ELF-1 (cell line): ENCODE measurements at regions not wholly inside any gene's neighbourhood (a gene's known extent, or its start where the extent isn't known, plus 50 kb on each side); places are given as distances from the start of the nearest gene placed in this dataset.

Experiments used
- DNase-seq: peaks from one replicate; pipeline ENCODE4 v3.0.0-alpha.2; 2016; ENCODE audit warnings: low read depth, low spot score

DNA sequence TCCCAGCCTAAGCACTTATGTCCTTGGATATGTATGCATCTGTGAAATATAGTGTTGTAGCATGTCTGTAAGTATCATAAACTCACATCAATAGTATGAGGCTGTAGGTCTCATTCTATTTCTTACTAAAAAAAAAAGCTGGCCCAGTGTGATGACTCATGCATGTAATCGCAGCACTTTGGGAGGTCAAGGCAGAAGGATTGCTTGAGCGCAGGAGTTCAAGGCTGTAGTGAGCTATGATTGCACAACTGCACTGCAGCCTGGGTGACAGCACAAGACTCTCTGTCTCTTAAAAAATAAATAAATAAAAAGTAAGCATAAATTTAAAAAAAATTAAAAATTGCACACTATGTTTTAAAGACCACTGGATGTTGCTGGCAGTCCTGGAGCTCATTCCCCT lies 79.1 kb upstream of the SPATA13 start:
- no peak for DNase-seq

DNA sequence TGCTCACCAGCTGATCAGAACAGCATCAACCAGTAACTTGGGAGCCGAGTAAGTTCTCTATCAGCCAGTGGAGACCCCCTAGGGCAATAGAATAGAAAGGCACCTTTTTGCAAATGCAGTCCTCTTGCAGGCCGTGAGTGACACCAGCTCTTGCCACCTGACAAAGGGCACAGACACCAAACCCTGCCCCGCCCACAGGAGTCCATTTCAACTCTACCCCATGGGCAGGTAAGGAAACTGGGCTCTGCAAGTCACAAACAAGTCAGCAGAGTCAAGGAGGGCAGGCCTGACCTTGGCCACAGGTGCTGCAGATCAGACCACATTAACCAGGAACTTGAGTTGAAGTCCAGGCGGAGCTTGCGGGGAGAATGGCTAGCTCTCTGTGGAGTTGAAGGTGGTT lies 77.4 kb upstream of the SPATA13 start:
- DNase-seq = peak; percentile 34

DNA sequence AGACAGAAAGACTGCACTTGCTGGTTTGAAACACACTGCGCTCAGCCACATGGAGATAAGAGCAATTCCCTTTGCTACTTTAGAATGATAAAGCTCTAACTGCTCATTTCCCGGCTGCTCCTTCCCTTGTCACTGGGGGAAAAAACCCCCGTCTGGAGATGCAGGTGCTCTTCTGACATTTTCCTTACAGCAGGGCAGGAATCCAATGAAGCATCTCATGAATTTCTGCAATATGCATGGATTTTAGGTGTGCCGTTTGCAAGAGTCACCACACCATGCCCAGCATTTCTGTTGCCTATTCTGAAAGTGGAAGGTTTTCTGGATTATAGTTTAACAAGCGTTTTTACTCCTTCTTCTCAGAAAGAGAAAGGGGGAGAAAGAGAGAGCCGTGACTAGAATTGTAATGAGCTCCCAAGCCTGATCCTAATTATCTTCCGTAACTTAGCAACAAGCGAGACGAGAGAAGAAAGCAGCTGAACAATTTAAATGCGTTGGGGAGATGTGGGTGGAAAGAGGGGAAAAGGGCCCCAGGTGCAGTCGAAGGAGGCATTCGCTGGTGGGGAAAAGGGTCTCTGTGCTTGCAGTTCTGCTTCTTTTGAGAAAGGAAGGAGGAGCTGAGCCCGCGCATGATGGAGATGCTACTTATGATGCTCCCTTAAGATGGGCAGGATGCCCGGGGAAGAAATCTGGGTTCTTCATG lies 76.6 kb upstream of the SPATA13 start:
- no peak for DNase-seq

DNA sequence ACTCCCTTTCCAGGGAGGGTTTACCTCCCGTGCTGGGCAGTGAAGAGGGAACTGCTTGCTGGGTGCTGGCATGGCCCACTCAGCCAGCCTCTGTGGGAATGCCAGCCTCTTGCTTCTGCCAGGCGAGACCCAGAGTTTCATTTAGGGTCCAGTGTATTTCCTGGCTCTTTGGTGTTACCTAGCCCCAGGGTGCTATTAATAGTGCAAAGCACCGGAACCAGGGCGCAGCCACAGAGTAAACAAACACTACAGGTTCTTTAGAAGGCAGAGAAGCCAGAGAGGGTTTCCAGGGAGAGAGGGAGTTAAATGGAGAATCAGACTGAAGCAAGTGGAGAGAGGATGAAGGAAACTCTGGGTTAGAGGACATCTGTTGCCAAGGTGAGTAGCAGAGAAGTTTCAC lies 74.9 kb upstream of the SPATA13 start:
- DNase-seq = no peak

DNA sequence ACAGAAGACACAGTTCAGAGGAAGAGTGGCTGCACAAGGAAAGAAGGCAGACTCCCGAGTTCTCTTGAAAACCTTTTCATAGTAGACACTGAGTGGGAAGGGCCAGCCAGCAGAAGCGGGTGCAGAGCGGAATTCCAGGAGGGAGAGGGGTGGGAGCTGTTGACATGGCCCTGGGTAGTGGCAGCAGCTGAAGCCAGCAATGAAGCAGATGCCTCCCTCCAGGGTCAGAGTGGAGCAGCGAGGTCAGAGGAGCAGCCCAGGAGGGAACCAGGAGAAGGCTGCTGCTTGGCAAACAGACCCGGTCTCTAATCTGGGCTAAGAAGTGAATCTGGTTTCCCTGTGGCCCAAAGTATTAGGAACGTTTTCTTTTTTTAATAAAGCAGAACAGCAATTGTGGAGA lies 73.9 kb upstream of the SPATA13 start:
- DNase-seq = peak; percentile 22

DNA sequence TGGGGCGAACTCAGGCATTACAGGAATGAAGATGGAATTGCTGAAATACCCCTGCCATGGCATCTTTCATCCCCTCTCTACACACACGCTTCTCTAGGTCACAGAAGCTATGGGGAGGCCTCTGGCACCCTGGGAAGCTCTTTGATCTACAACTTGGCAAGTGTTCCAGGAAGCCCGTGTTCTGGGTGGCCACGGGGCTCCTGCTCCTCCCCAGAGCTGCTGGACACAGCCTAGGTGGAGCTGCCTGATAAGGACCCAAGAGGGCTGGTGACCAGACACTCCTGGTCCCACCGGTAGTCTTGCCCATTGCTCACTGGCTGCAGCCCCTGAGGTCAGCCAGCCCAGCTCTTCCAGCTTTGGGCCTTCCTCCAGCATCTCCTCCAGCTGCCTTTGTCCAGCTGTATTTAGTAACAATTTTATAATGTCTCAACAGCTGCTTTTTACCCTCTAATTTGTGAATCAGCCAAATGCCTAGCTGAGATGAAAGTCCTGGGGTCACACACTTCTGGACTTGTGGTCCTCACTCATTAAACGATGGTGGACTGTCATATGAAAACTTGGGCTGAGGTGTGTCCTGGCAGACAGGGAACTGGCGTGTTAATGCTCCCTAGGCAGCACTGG lies 72.8 kb upstream of the SPATA13 start:
- no peak for DNase-seq

DNA sequence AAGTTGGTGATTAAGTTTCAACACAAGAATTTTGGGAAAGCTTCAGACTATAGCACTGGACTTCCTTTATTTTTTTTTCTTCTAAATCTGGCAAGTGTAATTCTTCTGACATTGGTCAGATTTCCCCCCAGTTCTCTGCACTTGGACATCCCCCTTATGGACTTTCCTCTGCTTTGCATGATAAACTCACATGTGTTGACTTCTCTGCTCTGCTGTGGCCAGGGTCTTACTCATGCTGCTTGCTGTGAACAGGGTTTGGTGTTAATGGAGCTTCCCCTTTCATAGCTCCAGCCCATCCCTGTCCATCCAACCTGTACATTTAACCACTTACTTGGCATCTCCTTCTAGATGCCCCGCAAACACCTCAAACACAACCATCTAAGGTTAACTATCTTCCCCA lies 70.5 kb upstream of the SPATA13 start:
- DNase-seq = no peak

DNA sequence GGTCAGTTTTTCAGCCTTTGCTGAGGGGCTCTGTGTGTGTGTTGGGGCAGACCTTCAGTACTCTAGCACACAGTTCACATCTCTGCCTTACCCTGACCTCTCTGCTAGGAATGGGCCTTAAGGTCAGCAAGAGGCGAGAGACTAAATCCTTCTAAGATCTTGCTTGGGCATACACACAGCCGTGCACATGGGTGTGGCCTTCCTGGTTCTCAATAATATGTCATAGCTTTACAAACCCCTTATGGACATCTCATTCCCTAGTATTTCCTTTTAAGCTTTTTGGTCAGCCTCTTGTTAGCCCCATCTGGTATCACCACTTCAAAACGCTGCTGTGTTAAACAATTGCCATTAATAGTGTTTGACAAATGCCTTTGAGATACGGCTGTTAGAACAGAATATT lies 69.4 kb upstream of the SPATA13 start:
- no peak for DNase-seq

DNA sequence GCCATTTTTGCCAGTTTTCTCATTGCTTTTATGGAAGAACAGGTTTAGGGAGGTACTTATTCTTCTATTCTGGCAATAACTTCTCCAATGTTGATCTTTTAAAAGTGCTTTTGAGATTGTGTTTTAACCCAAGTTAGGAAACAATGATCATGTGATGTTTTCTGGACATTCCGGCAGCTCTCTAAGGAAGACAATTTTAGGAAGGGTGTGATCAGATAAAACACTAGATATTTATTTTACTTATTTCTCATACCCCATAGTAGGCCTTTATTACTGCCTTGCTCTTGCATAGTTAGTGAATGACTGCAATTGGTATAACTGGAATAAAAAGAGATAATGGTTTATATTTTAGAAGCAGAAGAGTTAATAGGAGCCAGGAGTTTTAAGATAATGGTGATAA lies 68.4 kb upstream of the SPATA13 start:
- DNase-seq = no peak

DNA sequence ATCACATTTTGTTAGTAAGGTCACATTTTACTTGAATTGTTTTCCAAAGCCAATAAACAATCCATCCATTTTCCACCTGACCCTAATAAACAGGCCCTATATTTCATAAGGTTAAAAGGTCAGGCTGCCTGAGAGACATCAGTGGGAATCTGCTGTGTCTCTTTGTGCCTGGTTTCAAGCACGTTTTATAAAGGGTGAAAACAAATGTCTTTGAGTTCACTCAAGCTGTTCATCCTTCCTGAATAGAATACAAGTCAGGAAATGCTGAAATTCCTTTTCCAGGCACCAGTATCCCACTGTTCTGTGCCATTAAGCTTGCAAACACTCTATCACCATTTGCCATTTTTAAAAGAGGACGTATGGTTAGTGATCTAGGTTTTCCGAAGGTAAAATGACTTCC lies 67.5 kb upstream of the SPATA13 start:
- no peak for DNase-seq

DNA sequence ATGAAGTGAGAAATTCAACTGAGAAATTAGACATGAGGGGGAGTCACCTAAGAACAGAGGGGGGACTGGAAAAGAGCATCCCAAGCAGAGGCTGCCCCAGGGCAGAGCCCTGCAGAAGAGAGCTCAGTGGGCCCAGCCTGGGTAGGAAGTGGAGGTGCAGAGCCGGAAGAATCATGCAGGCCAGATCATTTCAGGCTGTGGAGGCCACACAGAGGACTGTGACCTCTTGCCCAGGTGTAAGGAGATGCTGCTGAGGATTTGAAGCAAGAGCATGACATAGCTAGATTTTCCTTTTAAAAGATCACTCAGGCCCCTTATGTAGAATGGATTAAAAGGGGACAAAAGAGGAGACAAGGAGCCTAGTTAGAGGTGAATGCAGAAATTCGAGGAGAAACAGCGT lies 63.9 kb upstream of the SPATA13 start:
- DNase-seq = no peak

DNA sequence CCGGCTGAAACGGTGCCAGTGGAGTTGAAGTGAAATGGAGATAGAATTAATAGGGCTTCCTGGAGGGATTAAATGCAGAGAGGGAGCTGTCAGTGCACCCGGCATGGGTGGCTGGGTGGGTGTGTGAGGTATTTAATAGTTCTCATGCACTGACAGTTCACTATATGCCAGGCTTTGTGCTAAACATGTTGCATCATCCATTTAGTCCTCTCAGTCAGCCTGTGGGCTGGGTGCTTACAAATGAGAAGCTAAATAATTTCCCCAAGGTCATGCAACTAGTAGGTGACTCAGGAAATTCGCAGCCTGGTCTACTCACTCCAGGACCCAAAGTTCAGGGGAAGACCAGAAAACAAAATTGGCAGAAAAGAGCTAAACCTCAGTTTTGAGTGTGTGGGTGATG lies 63.5 kb upstream of the SPATA13 start:
- DNase-seq = no peak

DNA sequence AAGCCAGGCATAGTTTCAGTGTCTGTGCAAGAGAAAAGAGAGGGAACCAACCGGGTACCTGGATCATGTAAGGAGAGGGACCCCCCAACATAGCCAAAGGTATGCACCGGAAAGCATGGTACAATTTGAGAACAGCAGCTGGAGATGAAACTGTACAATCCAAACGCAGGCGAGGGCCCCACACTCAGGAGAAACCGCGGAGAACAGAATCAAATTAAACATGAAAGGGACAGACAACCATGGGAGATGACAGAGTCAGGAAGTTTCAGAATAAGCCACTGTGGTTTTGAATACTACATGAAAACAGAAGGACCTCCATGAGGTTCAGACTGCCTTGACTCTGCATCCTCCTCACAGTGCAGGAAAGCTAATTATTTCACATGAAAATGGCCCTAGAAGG lies 62.9 kb upstream of the SPATA13 start:
- no peak for DNase-seq

DNA sequence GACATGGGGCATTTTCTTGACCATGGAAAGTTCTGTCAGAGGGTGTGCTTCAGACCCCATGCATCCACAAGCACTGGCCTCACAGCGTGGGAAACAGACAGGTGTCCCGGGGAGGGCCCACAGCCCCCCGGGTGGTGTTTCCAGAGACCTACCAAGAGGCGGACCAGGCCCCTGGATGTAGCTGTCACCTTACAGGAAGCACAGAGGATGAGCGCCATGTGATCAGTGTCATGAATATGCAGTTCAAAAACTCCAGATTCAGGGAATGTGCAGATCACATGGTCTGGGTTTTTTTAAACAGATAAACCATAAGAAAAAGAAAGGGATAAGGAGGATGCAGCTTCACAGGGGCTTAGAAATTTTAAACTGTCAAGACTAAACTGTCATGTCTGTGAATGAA lies 61.0 kb upstream of the SPATA13 start:
- no peak for DNase-seq

DNA sequence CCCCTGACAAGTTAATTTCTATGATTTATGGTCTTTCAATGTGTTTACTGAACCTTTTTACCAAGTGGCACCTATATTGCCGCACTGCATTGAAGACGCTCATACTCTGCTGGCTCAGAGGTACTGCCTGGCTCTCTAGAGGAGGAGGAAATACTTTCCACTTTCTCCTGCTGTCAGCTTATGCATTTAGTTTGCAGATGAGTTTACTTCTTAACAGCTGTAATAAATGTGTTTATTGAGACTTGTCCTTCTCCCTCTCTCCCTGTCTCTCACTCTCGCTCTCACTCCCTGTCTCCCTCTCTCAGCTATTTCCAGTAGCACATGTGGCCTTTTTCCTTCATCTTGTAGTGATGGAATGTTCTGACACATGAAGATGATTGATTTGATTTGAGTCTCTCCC lies 60.3 kb upstream of the SPATA13 start:
- DNase-seq = no peak

DNA sequence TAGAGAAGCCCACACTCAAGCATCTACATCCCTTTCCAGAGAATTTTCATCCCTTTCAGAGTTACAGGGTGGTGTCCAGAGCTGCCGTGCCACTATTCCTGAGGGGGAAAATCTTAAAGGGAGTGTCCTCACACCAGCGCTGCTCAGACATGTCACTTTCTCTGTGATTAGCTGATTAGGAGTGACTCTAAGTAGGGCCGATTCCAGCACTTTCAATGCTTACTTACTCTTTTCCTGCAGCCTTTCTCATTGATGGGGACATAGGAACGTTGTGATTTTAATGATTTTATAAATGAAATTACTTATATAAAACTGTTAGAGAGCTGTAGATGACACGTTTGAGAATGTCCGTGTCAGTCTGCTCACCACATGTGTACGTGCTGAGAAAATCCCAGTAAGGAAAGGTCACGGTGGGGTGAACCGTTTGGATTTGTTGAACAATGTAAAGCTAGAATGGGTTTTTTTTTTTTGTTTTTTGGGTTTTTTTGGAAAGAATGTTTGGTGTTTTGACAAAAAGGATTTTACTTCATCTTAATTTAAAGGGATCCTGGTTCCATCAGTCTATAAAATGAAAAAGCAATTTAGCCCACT lies 56.6 kb upstream of the SPATA13 start:
- no peak for DNase-seq

DNA sequence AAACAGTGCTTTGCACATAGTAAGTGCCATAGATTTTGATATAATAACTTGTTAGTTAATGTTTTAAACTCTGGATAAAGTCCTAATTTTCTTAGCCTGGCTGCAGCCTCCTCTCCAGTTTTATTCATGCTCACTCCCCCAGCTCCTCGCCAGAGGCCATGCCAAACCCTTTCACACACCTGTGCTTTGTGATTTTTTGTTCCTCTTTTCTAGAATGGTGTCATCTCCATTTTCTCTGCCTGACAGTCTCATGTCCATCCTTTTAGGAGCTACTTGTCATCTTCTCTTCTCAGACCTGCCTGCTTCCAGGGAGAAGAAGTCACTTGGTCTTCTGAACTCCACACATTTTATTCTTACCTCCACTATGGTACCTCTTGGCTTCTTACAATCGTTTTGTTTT lies 55.8 kb upstream of the SPATA13 start:
- DNase-seq = no peak

DNA sequence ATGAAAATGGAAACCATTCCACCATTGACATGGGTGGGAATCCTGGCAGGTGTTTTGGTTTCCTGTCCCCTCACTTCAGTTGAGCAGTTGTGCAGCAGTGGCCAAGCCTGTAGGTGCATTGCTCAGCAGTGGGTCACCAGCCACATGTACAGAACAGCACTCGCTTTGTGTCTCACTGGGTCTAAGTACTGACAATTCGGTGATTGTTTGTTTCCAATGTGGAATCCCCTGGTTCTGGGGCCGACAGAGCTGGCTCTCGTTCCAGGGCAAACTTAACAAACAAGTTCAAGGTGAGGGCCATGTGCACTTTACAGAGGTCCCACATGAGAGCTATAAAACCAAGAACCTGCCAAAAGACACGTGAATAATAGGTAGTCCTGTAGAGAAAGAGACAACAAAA lies 54.1 kb upstream of the SPATA13 start:
- no peak for DNase-seq

DNA sequence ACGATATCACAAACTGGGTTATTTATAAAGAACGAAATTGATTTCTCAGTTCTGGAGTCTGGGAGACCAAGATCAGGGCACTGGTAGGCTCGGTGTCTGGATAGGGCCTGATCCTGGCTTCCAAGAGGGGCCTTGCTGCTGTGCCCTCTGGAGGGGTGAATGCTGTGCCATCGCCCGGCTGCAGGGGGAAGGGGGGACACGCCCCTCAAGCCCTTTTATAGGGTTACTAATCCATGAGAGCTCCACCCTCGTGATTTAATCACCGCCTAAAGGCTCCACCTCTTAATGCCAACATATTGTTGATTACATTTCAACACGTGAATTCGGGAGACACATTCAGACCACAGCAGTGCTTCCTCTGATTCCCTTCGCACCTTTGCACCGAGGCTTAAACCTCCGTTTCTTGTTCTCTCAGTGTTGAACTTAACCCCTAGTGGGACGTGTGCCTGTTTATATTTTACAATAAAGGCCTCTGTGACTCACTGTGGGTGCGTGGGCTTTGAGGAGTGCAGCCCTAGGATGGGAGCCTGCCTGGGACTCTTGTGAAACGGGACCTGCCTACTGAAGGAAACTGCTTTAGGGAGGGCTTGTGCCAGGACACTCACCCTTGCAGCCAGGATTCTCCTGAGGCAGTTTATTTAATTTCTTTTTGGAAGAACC lies 52.4 kb upstream of the SPATA13 start:
- no peak for DNase-seq

DNA sequence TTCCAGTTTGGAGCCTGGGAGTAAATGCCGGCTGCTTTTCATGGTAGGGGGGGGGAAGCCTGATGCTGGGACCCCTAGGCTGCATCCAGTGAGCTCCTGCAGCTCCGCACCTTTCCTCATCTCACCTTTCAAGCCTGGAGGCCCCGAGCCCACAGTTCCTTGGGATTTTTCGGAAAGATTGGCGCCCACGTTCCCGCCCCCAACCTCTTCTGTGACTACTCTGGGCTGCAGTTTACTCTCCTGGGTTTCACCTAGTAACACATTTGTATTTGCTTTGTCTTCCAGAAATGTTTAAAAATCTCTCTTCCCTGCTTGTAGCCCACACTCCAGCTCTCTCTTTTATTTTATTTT lies 51.9 kb upstream of the SPATA13 start:
- DNase-seq = no peak

DNA sequence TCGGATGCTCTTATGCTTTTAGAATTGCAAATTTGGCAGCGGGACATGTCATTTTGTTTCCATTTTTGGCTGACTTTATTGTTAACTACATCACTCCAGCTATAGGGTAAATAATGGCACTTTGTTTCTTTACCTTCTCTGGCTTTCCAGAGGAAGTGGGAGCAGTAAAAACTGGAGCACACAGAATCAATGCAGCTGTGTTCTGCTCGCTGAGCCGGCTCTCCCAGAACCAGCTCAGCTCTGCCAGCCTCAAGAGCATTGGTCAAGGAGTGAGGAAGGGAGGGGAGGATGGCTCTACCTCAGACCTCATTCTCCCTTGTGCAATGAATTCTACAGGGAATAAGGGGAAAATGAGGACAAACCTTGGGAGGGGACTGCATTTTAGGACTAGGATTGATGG lies 50.5 kb upstream of the SPATA13 start:
- DNase-seq = no peak
